Tibial artery (tissue), 4 donors: ENCODE measurements at regions not wholly inside any gene's neighbourhood (a gene's known extent, or its start where the extent isn't known, plus 50 kb on each side); places are given as distances from the start of the nearest gene placed in this dataset.

Experiments used
- DNase-seq, 2 donors: peaks; one replicate each; pipeline ENCODE4 v3.0.0-alpha.2; 2019
- H3K27ac ChIP-seq, 2 donors: fragments of 200-600 bp; sonication (generic) in 1 of 2; 1 replicate in 1 of 2; 2 replicates in 1 of 2; pipeline ENCODE4 v1.5.1; 2018 to 2019; ENCODE audit warnings: mild to moderate bottlenecking in 1 of 2
- H3K27me3 ChIP-seq, 2 donors: fragments of 200-600 bp; sonication (generic) in 1 of 2; one replicate each; pipeline versions ENCODE4 v1.5.1 to v1.6.0; 2016 to 2019
- H3K36me3 ChIP-seq, 3 donors: fragments of 200-600 bp; sonication (generic) in 2 of 3; one replicate each; pipeline ENCODE4 v1.5.1; 2016 to 2019; ENCODE audit warnings: mild to moderate bottlenecking in 2 of 3
- H3K4me1 ChIP-seq, 4 donors: fragments of 200-600 bp; sonication (generic) in 2 of 4; 1 replicate in 3 of 4; 2 replicates in 1 of 4; pipeline ENCODE4 v1.5.1; 2016 to 2019
- H3K4me3 ChIP-seq, 2 donors: fragments of 200-600 bp; sonication (generic) in 1 of 2; 1 replicate in 1 of 2; 2 replicates in 1 of 2; pipeline ENCODE4 v1.5.1; 2018 to 2019; ENCODE audit warnings: mild to moderate bottlenecking in 2 of 2
- H3K9me3 ChIP-seq, 3 donors: fragments of 200-600 bp; sonication (generic) in 1 of 3; one replicate each; pipeline ENCODE4 v1.5.1; 2016 to 2019
- CTCF ChIP-seq, 2 experiments: fragments of 200-600 bp in 1 of 2; fragments of 450-650 bp in 1 of 2; IDR thresholded peaks; one replicate each; pipeline ENCODE4 v1.5.1; 2017 to 2019; ENCODE audit warnings: antibody characterized with exemption in 2 of 2, mild to moderate bottlenecking in 1 of 2, moderate library complexity in 1 of 2
- intact Hi-C: fragments of 100-400 bp; cut with DNase I; formaldehyde crosslinking; loops from one replicate; pipeline ENCODE4 v1.15.0; 2023; ENCODE audit warnings: low total_unique reads

GRCh38 chrY:16601626-16602025 is 1278.4 kb downstream of the CDY2B start:
- Histone ChIP-seq H3K27ac (no peak overlapping the region), H3K36me3 (no peaks in the 10 kb centered on the region), H3K4me3 (no peak overlapping the region), H3K9me3 (no peaks in the 10 kb centered on the region), H3K27me3 (no peaks in the 10 kb centered on the region), H3K4me1 (no peaks in the 10 kb centered on the region)
- TF ChIP-seq CTCF (IDR thresholded peaks at IDR 0.05), result no peak
- intact Hi-C loops, result no loop called here
- no peak for DNase-seq

GRCh38 chrY:16572061-16572460 is 1308.0 kb downstream of the CDY2B start:
- no peak for TF ChIP-seq CTCF (IDR thresholded peaks at IDR 0.05)
- intact Hi-C loops, result no loop called here
- Histone ChIP-seq H3K36me3 (no peaks in the 10 kb centered on the region), H3K4me3 (no peak overlapping the region), H3K9me3 (no peaks in the 10 kb centered on the region), H3K27ac (no peak overlapping the region), H3K27me3 (no peaks in the 10 kb centered on the region), H3K4me1 (no peaks in the 10 kb centered on the region)
- DNase-seq, result no peak

- intact Hi-C loops, result no loop called here
- Histone ChIP-seq H3K4me3 (no peak overlapping the region), H3K9me3 (no peaks in the 10 kb centered on the region), H3K27ac (no peak overlapping the region), H3K36me3 (no peaks in the 10 kb centered on the region), H3K4me1 (no peaks in the 10 kb centered on the region), H3K27me3 (no peaks in the 10 kb centered on the region)
- no peak for DNase-seq
- no peak for TF ChIP-seq CTCF (IDR thresholded peaks at IDR 0.05)
Observed at GRCh38 chrY:16562491-16562890, 1317.5 kb downstream of the CDY2B start.

- no peaks in the 10 kb centered on the region for H3K36me3 ChIP-seq
- no peaks in the 10 kb centered on the region for H3K4me1 ChIP-seq
- no peak for TF ChIP-seq CTCF (IDR thresholded peaks at IDR 0.05)
- H3K9me3 ChIP-seq, result no peaks in the 10 kb centered on the region
- no peak overlapping the region for H3K4me3 ChIP-seq
- no peak overlapping the region for H3K27ac ChIP-seq
- no peaks in the 10 kb centered on the region for H3K27me3 ChIP-seq
- intact Hi-C loops, result no loop called here
- DNase-seq, result no peak
Observed at GRCh38 chrY:16522021-16522420, 1358.0 kb downstream of the CDY2B start.

- H3K4me1 ChIP-seq, result no peaks in the 10 kb centered on the region
- H3K36me3 ChIP-seq, result no peaks in the 10 kb centered on the region
- no peak overlapping the region for H3K27ac ChIP-seq
- no peaks in the 10 kb centered on the region for H3K27me3 ChIP-seq
- intact Hi-C loops, result no loop called here
- no peaks in the 10 kb centered on the region for H3K9me3 ChIP-seq
- no peak overlapping the region for H3K4me3 ChIP-seq
- no peak for DNase-seq
- no peak for TF ChIP-seq CTCF (IDR thresholded peaks at IDR 0.05)
Observed at GRCh38 chrY:16502733-16503214, 1377.2 kb downstream of the CDY2B start.

- Histone ChIP-seq H3K27me3 (no peaks in the 10 kb centered on the region), H3K9me3 (no peaks in the 10 kb centered on the region), H3K4me1 (no peaks in the 10 kb centered on the region), H3K27ac (no peak overlapping the region), H3K4me3 (no peak overlapping the region), H3K36me3 (no peaks in the 10 kb centered on the region)
- TF ChIP-seq CTCF (IDR thresholded peaks at IDR 0.05), result no peak
- DNase-seq, result no peak
- intact Hi-C loops, result no loop called here
Observed at GRCh38 chrY:16490706-16491105, 1389.3 kb downstream of the CDY2B start.
